ENCODE measurements at regions not wholly inside any gene's neighbourhood (a gene's known extent, or its start where the extent isn't known, plus 50 kb on each side); places are given as distances from the start of the nearest gene placed in this dataset.

DNA sequence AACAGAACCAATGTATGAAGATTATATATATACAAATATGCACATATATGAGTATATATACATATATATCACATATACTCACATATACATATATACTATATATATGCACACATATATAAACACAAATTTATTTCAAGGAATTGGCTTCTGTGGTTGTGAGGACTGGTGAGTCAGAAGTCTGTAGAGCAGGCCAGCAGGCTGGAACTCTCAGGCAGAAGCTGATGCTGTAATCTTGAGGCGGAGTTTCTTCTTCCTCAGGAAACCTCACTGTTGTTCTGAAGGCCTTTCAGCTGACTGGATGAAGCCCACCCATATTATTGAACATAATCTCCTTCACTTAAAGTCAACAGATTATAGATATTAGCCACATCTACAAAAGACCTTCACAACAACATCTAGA lies 143.9 kb upstream of the CREB1 start:
- in situ Hi-C loops (cut with MboI), result no loop called here
- ATAC-seq, result no peak

More for the DNA sequence above, 143.9 kb upstream of the CREB1 start:
- Histone ChIP-seq H3K9me3 (replicated peaks; ENCODE audit: control insufficient read depth, insufficient read depth, low read depth, low read length) (no peaks in the 10 kb centered on the region), H3K9ac (ENCODE audit: insufficient read depth in 1 of 2, low read depth in 2 of 2, low read length in 2 of 2) (no peak overlapping the region), H3K4me1 (replicated peaks in 1 of 2; ENCODE audit: control insufficient read depth in 2 of 2, insufficient read depth in 2 of 2, low read length in 2 of 2) (no peaks in the 10 kb centered on the region), H3K27me3 (ENCODE audit: control insufficient read depth in 2 of 2, insufficient read depth in 2 of 2, low read length in 2 of 2) (no peaks in the 10 kb centered on the region), H3K4me3 (no peak overlapping the region), H3K36me3 (ENCODE audit: control insufficient read depth, insufficient read depth, low read length) (no peaks in the 10 kb centered on the region), H3K79me2 (ENCODE audit: control insufficient read depth, insufficient read depth, low read length) (no peaks in the 10 kb centered on the region), H3K9me1 (ENCODE audit: control insufficient read depth, insufficient read depth, low read length) (no peaks in the 10 kb centered on the region), H3K27ac (ENCODE audit: extremely low read depth, low read depth, low read length) (no peak overlapping the region), H4K20me1 (replicated peaks; ENCODE audit: control insufficient read depth, insufficient read depth, low read length) (no peaks in the 10 kb centered on the region), H3K4me2 (ENCODE audit: insufficient read depth, low read length) (no peak overlapping the region), H2AFZ (ENCODE audit: low read depth, low read length) (no peak overlapping the region)
- FAIRE-seq, result no peak
- no peak for TF ChIP-seq TAF1 (IDR thresholded peaks at IDR 0.05; ENCODE audit: control insufficient read depth, extremely low read depth, insufficient read depth, low read length, severe bottlenecking)
- no peak for TF ChIP-seq KLF1 (tag; IDR thresholded peaks at IDR 0.05)
- no peak for TF ChIP-seq MYNN (IDR thresholded peaks at IDR 0.05)
- no peak for TF ChIP-seq MYNN (CRISPR knock-in tag; IDR thresholded peaks at IDR 0.05)
- TF ChIP-seq, protein P1, sequence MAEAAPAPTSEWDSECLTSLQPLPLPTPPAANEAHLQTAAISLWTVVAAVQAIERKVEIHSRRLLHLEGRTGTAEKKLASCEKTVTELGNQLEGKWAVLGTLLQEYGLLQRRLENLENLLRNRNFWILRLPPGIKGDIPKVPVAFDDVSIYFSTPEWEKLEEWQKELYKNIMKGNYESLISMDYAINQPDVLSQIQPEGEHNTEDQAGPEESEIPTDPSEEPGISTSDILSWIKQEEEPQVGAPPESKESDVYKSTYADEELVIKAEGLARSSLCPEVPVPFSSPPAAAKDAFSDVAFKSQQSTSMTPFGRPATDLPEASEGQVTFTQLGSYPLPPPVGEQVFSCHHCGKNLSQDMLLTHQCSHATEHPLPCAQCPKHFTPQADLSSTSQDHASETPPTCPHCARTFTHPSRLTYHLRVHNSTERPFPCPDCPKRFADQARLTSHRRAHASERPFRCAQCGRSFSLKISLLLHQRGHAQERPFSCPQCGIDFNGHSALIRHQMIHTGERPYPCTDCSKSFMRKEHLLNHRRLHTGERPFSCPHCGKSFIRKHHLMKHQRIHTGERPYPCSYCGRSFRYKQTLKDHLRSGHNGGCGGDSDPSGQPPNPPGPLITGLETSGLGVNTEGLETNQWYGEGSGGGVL (CRISPR knock-in tag; IDR thresholded peaks at IDR 0.05), result no peak
- no peak for TF ChIP-seq ZNF239 (CRISPR knock-in tag; IDR thresholded peaks at IDR 0.05)
- no peak for TF ChIP-seq MAFG (tag; conservative IDR thresholded peaks at IDR 0.05)
- no peak for TF ChIP-seq THAP7 (CRISPR knock-in tag; IDR thresholded peaks at IDR 0.05)
- TF ChIP-seq EP400 (IDR thresholded peaks at IDR 0.05), result no peak
- TF ChIP-seq, protein P2, sequence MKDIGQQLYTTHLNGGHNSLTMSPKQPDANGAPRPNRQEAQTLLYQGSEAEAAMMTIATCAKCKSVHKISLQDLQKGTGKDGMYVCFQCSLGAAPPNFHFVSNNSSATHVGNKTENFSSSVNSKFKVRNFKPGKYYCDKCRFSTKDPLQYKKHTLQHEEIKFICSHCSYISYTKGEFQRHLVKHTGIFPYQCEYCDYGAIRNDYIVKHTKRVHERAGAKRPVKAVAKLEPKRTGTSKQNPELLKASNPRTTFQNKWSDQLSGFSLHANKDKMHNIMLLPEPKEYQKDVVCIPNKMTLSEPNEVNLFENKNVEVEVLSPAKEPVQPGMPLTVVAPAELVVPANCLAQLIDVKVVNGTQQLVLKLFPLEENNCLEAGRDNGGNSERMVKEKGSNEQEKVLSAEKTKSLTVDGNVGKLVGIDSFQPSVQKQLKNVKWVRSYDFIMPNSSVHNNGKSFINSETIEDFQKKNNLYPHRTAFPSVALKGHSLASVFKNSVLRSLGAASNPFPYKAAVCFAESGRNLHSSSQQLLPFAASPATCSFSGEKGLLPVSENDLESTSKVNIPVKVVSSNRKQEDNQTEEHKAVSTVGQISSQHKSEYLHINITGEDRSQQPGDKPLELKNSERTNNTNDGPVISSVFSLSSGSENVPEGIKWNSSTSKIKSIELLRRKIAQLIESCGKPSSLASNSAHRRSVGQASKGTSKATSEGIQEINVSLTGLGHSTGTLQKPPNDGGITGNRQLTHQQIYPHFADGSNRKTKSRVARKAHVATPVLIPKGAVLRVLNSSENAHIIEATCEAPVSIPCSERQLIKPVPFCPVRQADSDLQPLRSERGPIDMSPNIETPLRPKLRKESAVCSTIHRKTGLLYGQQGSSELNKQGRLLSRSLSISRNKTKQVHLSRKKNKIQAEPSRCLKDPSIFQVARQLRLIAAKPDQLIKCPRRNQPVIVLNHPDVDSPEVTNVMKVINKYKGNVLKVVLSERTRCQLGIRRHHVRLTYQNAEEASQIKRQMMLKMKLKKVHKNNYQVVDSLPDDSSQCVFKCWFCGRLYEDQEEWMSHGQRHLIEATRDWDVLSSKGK (CRISPR knock-in tag; IDR thresholded peaks at IDR 0.05), result no peak
- 63% methylated on average over 1 of the region's 1 CpG for WGBS (ENCODE audit: insufficient coverage, low coverage, missing lambda C conversion rate)
- no peak for DNase-seq (ENCODE audit: extremely low read depth in 1 of 4, low spot score in 3 of 4)
- no TSS peak for BruUV-seq (replicated peaks)
- ChIA-PET POLR2A (no interaction called here), CTCF (ENCODE audit: low intra/inter-chr PET ratio) (no interaction called here)
- intact Hi-C loops (cut with micrococcal nuclease), result no loop called here

Data from K562 (cell line).